ENCODE measurements at regions not wholly inside any gene's neighbourhood (a gene's known extent, or its start where the extent isn't known, plus 50 kb on each side); places are given as distances from the start of the nearest gene placed in this dataset.
A peak's percentile ranks its signal among the peaks of the same experiment; 100 is the strongest.

DNA sequence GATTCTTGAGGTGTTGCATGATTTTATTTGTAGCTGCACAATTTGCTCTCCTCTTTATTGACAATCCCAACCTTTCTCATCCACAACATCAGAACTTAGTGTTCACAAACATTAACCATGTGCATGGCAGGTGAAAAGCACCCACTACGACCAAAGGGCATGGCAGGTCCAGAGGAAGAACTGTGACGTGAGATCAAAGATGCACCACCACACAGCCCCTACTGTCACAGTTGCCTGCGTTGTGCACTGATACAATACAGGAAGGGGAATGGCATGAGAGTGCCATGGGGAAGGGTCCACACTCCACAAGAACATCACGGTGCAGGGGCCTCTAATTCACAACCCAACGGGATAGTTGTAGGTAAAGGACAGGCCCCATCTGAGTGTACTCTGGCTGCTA is 217.1 kb upstream of the PFKP start:
- DNase-seq: no peak

DNA sequence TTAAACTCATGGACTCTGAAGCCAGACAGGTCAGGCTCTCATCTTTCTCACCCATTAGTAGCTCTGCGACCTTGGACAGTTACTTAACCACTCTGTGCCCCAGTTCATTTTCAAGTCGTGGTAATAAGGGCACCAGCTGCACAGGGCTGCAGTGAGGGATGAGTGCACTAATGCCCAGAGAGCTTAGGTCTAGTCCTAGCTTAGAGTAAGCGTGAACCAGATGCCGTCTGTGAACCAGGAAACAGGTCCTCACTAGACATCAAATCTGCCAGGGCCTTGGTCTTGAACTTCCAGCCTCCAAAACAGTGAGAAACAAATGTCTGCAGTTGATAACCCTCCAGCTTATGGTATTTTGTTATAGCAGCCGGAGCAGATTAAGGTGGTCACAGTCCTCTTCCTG is 222.4 kb upstream of the PFKP start:
- no peak for DNase-seq

DNA sequence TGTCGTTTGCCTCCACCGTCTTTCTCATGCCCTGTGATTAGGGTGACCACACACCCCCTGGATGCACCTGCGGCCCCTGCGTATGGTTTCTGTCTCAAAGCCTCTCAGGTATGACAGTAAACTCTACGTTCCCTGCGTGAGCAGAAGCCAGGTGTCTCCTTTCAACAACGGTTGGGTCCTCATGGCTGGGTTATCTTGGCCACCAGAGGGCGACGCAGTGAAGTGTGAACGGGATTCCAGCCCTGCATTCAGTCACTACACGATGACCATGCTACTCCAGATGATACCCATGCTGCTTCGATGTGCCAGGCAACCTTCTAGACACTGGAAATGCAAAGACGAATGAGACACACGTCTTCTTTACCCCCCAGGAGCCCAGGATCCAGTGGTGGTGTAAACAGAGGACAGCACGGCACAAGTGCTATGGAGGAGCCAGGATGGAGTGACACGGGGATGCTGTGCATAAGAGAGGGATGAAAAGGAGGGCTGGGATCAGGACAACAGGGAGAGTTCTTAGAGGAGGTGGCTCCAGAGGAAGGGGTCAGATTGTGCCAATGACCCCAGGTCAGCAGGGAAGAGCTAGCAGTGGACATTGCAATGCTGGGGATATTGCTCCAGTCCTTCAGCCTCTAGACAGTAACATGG is 228.1 kb upstream of the PFKP start:
- DNase-seq: peak; percentile 51

DNA sequence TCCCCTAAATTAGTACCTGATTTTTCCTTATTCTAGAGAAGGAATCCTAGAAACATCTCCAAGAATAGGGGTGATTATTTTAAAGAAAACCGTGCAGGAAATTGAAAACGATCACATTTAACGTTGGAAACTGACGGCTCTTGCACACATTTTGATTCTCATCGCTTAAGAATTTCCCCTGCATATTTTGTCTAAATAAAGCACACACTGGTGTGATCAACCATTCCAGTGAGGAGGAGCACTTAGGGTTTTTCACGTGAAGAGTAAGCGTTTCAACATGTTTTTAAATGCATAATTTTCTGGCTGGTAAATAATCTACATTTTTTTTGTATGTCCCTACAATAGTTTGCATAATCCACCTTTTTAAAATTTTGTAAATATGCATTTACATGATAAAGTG is 229.7 kb upstream of the PFKP start:
- DNase-seq: no peak

DNA sequence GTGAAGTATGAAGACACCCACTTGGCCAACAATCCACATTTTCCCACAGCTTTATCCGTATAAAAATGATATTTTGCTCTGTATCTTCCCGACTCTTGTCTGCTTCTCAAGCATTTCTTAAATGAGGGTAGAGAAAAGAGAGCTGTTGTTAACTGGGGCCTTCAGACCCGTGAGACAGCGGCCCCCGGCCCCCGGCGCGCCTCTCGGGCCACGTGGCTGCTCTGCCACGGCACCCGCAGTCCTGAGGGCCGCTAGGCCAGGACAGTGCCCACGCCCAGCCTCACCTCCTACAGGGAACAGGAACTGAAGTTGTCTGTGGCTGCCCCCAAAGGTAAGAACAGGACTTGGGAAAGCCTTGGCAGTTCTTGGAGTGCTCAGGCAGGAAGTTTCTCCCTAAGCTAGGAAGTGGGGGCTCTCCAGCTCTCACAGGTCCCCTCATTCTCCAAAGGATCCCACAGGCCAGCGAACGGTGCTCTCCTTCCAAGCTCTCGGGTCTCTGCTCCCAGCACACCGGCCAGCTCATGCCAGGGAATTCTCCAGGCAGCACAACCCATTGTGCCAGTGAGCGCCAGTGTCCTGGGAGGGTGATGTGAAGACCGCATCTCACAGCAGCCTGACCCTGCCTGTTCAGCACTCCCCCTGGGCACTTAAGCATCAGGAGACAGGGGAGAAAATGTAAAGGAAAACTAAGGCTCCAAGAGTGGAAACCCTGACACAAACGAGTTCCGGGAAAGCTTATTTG is 230.3 kb upstream of the PFKP start:
- no peak for DNase-seq

GRCh38 chr10:2834214-2834613 is 233.1 kb upstream of the PFKP start:
- no peak for DNase-seq

GRCh38 chr10:2831509-2831908 is 235.8 kb upstream of the PFKP start:
- DNase-seq: no peak

DNA sequence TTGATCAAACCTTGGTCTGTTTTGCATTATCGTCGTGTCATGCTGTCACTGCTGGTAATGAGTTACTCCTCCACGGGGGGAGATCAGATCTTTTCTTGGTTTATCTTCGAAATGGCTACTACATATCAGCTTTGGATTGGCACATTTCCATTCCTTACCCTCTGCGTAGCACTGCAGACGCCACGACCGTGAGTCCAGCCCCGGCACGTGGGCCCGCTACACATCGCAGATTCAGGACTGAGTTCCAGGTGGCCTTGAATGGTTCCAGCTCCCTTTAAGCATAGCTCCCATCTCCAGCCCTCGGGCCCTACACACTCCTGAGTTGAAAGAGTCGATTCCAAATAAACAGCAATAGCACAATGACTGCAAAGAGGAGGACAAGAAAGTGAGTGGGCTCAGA is 238.6 kb upstream of the PFKP start:
- no peak for DNase-seq

- DNase-seq: no peak
These were observed 240.7 kb upstream of the PFKP start for GRCh38 chr10:2826675-2827074.

GRCh38 chr10:2825841-2826240 is 241.5 kb upstream of the PFKP start:
- DNase-seq: no peak

GRCh38 chr10:2817940-2818636 is 249.3 kb upstream of the PFKP start:
- no peak for DNase-seq

GRCh38 chr10:2813693-2814092 is 253.7 kb upstream of the PFKP start:
- DNase-seq: no peak

DNA sequence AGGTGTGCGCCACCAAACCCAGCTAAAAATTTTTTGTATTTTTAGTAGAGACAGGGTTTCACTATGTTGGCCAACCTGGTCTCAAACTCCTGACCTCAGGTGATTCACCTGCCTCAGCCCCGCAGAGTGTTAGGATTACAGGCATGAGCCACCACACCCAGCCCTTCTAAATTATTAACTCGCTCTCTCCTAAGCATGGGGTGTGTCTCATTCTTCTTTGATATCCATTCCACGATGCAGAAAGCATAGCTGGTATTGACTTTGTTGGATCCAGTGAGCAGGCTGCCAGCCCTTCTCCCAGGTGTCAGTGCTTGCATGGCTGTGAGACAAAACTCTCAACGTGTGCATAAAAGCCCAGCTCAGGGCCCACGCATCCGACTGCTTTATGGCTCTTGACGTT is 254.1 kb upstream of the PFKP start:
- DNase-seq: no peak

DNA sequence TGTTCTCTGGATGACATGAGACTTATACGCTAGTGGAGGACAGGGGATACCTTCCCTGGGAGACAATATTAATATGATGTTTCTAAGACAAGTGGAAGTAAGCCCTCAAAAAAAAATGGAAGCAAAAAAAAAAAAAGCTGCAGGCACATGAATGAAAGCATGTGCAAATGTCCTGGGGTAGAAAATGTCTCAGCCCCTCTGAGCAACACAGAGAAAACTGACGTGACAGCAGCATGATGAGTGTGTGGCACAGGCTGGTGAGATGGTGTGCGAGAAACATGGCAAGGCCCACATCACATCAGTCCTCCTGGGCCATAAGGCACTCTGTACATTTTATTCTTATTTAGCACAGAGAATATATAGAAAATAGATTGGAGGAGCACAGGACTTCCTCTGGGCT is 254.7 kb upstream of the PFKP start:
- no peak for DNase-seq

DNA sequence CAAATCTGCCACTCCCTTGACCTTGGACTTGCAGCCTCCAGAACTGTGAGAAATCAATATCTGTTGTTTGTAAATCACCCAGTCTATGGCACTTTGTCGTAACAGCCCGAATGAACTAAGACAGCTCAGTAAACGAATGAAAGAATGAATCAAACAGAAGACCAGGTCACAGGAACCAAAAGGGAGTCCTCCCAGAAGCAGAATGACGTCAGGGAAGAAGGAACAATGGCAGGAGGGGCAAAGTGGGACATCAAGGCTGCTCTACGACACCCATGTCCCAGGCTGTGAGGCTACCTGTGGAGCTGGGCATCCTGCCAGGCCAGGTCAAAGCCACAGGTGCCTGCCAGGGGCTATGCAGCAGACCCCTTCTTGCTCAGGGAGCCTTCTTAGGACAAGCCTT is 267.2 kb upstream of the PFKP start:
- no peak for DNase-seq

DNA sequence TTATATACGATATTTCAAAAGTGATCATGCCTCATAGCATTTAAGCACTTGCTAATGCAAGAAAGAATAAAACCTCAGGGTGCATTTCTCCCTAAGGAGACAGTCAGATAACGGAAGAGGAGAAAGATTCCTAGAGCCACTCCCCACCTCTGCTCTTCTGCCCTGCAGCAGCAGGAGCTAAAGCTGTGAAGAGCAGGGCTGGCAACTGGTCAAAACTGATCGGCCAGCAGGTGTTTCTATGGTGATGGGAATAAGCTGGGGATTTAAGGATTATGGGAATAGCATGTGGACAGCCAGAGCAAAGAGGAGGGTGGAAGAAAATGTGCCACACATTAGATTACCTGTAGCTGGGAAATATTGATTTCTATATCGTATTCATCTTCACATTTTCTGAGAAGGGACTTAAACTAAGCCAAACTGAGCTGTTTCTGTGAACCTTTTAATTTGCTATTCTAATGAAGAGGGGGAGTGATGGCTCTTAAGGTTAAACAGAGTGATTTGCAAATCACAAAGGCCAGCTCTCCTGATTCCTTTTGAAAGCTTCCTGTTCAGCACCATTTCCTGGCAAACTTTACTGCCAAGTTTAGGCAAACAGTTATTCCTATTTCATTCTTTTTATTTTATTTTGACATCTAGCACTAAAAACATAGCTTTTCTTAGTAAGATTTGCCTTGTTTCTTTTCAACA is 268.9 kb upstream of the PFKP start:
- no peak for DNase-seq

- DNase-seq: no peak
These were observed 275.4 kb upstream of the PFKP start for GRCh38 chr10:2791774-2792443.

DNA sequence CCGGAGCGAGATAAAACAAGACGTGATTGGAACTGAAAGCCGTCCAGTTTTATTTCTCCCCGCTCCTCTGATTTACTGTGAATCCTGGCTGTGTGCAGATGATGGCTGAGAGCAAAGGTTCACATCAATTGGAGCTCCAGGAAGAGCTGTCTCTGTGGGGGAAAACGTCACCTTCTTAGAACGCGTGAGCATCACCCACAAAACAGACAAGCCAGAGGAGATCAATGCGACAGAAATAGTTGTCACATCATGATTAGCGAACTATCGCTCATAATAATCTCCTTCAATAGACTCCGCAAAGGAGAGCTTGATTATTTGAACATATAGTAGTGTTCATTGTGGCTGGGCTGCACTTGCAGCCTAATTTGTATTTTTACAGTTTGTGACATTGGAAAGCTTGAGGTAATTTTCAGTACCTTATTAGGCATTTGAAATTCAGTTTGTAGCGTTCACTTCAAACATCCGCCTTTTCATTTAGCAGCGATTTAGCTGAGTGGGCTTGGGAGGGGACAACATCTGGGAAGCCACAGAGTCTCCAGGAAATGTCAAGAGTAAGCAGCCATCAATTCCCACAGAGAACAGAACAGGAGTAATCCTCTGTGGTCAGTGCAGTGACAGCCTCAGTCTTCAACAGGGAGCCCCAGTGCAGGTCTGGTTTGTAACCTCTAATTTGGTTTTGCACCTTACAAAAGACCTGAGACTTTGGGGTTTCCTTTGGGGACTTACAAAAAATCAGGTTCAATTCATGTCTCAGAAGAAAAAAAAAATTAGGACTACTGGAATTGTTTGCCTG is 276.8 kb upstream of the PFKP start:
- no peak for DNase-seq

DNA sequence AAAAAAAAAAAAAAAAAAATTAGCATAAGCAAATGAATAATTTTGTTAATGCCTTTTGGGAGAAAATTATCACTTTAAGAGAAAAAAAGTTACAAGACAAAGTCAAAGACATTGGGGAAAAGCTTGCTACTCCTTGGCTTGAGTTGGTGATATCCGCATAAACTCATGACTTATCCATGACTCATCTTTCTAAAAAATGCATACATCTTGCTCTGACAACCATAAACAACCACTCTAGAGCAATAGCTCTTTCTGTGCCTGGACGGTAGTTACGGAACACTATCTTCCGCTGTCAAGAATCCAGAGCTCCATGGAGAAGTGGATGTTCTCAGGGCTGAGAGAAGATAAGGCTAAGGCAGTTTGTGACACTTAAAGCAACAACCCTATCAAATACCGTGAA is 281.1 kb upstream of the PFKP start:
- DNase-seq: no peak

GRCh38 chr10:2784766-2785165 is 282.6 kb upstream of the PFKP start:
- DNase-seq: no peak

DNA sequence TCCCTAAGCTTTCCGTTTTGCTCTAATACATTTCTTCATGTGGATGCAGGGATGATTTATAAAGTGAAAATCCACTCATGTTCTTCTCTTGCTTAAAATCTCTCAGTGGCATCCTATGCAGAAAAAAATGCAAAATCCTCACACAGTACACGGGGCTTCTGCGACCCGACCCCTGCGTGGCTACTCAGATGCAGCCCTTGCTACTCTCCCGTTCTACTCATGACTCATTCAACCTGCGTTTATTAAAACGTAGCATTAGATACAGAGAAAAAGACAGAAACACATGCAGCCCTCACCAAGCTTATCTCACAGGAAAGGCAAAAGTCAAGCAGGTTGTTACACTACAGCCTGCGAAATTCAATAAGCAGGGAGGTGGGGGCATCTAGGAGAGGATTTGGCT is 284.4 kb upstream of the PFKP start:
- DNase-seq: no peak

DNA sequence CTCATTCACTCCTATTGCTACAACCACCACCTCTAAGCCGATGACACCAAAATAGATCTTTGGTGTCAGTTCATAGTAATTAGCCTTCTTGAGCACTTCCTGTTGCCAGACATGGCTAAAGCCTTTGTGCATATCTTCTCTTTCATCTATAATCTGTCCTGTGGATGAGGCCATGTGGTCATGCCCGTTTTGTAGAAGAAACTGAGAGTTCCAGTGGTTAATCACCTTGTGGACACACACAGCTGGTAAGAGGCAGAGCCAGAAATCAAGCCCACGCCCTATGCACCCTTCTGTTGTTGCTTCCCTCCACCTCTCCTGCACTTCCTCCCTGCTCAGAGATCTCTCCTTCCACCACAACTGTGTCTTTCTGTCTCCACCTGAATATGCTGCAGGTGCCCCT is 285.1 kb upstream of the PFKP start:
- no peak for DNase-seq
